PFSK-1 (cell line): ENCODE measurements at regions not wholly inside any gene's neighbourhood (a gene's known extent, or its start where the extent isn't known, plus 50 kb on each side); places are given as distances from the start of the nearest gene placed in this dataset.

ENCODE experiments used
- FOXP2 ChIP-seq: optimal IDR thresholded peaks from 2 replicates; pipeline ENCODE3; 2011; ENCODE audit warnings: borderline replicate concordance, control low read depth, inconsistent platforms; ENCODE audit not compliant: insufficient read depth; ENCODE audit errors: extremely low read length, extremely low read depth
- POLR2AphosphoS5 ChIP-seq: IDR thresholded peaks from 2 replicates; pipeline ENCODE4 v1.6.1; 2012; ENCODE audit warnings: low read depth, mild to moderate bottlenecking, control low read depth, low read length, moderate library complexity
- REST ChIP-seq, 2 experiments: IDR thresholded peaks; 2 replicates each; pipeline versions ENCODE4 v1.6.1 to v1.8.0; 2011 to 2012; ENCODE audit warnings: low read depth in 2 of 2, low read length in 2 of 2, control low read depth in 1 of 2, inconsistent platforms in 1 of 2, mild to moderate bottlenecking in 1 of 2, moderate library complexity in 1 of 2; ENCODE audit not compliant: insufficient read depth in 1 of 2
- SIN3A ChIP-seq: IDR thresholded peaks from 2 replicates; pipeline ENCODE4 v1.6.1; 2012; ENCODE audit warnings: mild to moderate bottlenecking, low read length, moderate library complexity, borderline replicate concordance; ENCODE audit not compliant: insufficient read depth
- TAF1 ChIP-seq: IDR thresholded peaks from 2 replicates; pipeline ENCODE4 v1.6.1; 2012; ENCODE audit warnings: low read length, control low read depth, borderline replicate concordance; ENCODE audit not compliant: insufficient read depth

GRCh38 chr9:108367188-108367587 lies 488.6 kb downstream of the ACTL7B start:
- TF ChIP-seq FOXP2 (no peak), POLR2AphosphoS5 (no peak), REST (IDR thresholded peaks at IDR 0.05; ENCODE audit: insufficient read depth in 1 of 2, low read depth in 2 of 2, low read length in 2 of 2) (no peak), SIN3A (no peak), TAF1 (no peak)

GRCh38 chr9:108363311-108363710 lies 492.5 kb downstream of the ACTL7B start:
- TF ChIP-seq POLR2AphosphoS5 (no peak), SIN3A (no peak), REST (IDR thresholded peaks at IDR 0.05; ENCODE audit: insufficient read depth in 1 of 2, low read depth in 2 of 2, low read length in 2 of 2) (no peak), FOXP2 (no peak), TAF1 (no peak)

- TF ChIP-seq FOXP2 (no peak), SIN3A (no peak), POLR2AphosphoS5 (no peak)
These were observed 495.5 kb downstream of the ACTL7B start for GRCh38 chr9:108360304-108360703.

GRCh38 chr9:108356806-108357205 lies 499.0 kb downstream of the ACTL7B start:
- no peak for TF ChIP-seq REST (IDR thresholded peaks at IDR 0.05; ENCODE audit: insufficient read depth in 1 of 2, low read depth in 2 of 2, low read length in 2 of 2)
- no peak for TF ChIP-seq SIN3A
- TF ChIP-seq TAF1, result no peak
- no peak for TF ChIP-seq FOXP2
- TF ChIP-seq POLR2AphosphoS5, result no peak

- no peak for TF ChIP-seq POLR2AphosphoS5
These were observed 504.2 kb downstream of the ACTL7B start for GRCh38 chr9:108351571-108351970.

GRCh38 chr9:108347463-108348188 lies 508.2 kb downstream of the ACTL7B start:
- TF ChIP-seq FOXP2 (no peak), POLR2AphosphoS5 (no peak), TAF1 (no peak), SIN3A (no peak), REST (IDR thresholded peaks at IDR 0.05; ENCODE audit: insufficient read depth in 1 of 2, low read depth in 2 of 2, low read length in 2 of 2) (no peak)
